ENCODE measurements at regions not wholly inside any gene's neighbourhood (a gene's known extent, or its start where the extent isn't known, plus 50 kb on each side); places are given as distances from the start of the nearest gene placed in this dataset.

- Histone ChIP-seq H3K4me1 (ENCODE audit: control insufficient read depth in 2 of 3, insufficient read depth in 2 of 3, low read depth in 1 of 3, low read length in 3 of 3) (no peaks in the 10 kb centered on the region), H3K9ac (ENCODE audit: low read length in 3 of 3) (no peak overlapping the region), H3K27ac (ENCODE audit: low read depth in 2 of 2, low read length in 2 of 2) (no peak overlapping the region), H3K4me3 (ENCODE audit: low read length in 3 of 3) (no peak overlapping the region), H3K27me3 (ENCODE audit: control insufficient read depth, insufficient read depth, low read length) (no peaks in the 10 kb centered on the region), H3K9me3 (ENCODE audit: control insufficient read depth in 2 of 3, insufficient read depth in 1 of 3, low read length in 3 of 3) (no peaks in the 10 kb centered on the region), H3K36me3 (ENCODE audit: control insufficient read depth in 2 of 3, insufficient read depth in 3 of 3, low read length in 3 of 3) (no peaks in the 10 kb centered on the region)
- DNase-seq (peak in 2 of 5 donors; percentile 6 to 8), FAIRE-seq (no peak)
- TF ChIP-seq CTCF (IDR thresholded peaks at IDR 0.05; ENCODE audit: borderline replicate concordance, extremely low read depth, insufficient read depth): no peak
- intact Hi-C loops (cut with DNase I): no loop called here
Measured at GRCh38 chr12:17108877-17109541, 503.0 kb upstream of the LMO3 start.

- Histone ChIP-seq H3K4me1 (ENCODE audit: control insufficient read depth in 2 of 3, insufficient read depth in 2 of 3, low read depth in 1 of 3, low read length in 3 of 3) (no peaks in the 10 kb centered on the region), H3K4me3 (ENCODE audit: low read length in 3 of 3) (no peak overlapping the region), H3K9me3 (ENCODE audit: control insufficient read depth in 2 of 3, insufficient read depth in 1 of 3, low read length in 3 of 3) (no peaks in the 10 kb centered on the region), H3K27ac (ENCODE audit: low read depth in 2 of 2, low read length in 2 of 2) (no peak overlapping the region), H3K36me3 (ENCODE audit: control insufficient read depth in 2 of 3, insufficient read depth in 3 of 3, low read length in 3 of 3) (no peaks in the 10 kb centered on the region), H3K9ac (ENCODE audit: low read length in 3 of 3) (no peak overlapping the region), H3K27me3 (ENCODE audit: control insufficient read depth, insufficient read depth, low read length) (no peaks in the 10 kb centered on the region)
- TF ChIP-seq CTCF (IDR thresholded peaks at IDR 0.05; ENCODE audit: borderline replicate concordance, extremely low read depth, insufficient read depth): no peak
- FAIRE-seq: no peak
- intact Hi-C loops (cut with DNase I): no loop called here
- DNase-seq: no peak
Measured at GRCh38 chr12:17104801-17105200, 498.8 kb upstream of the LMO3 start.

- H3K36me3 ChIP-seq (ENCODE audit: control insufficient read depth in 2 of 3, insufficient read depth in 3 of 3, low read length in 3 of 3): no peaks in the 10 kb centered on the region
- no peak overlapping the region for H3K9ac ChIP-seq (ENCODE audit: low read length in 3 of 3)
- no peaks in the 10 kb centered on the region for H3K27me3 ChIP-seq (ENCODE audit: control insufficient read depth, insufficient read depth, low read length)
- no peak for FAIRE-seq
- no peaks in the 10 kb centered on the region for H3K4me1 ChIP-seq (ENCODE audit: control insufficient read depth in 2 of 3, insufficient read depth in 2 of 3, low read depth in 1 of 3, low read length in 3 of 3)
- no peak overlapping the region for H3K27ac ChIP-seq (ENCODE audit: low read depth in 2 of 2, low read length in 2 of 2)
- intact Hi-C loops (cut with DNase I): no loop called here
- no peaks in the 10 kb centered on the region for H3K9me3 ChIP-seq (ENCODE audit: control insufficient read depth in 2 of 3, insufficient read depth in 1 of 3, low read length in 3 of 3)
- TF ChIP-seq CTCF (IDR thresholded peaks at IDR 0.05; ENCODE audit: borderline replicate concordance, extremely low read depth, insufficient read depth): no peak
- no peak overlapping the region for H3K4me3 ChIP-seq (ENCODE audit: low read length in 3 of 3)
- peak in 2 of 5 donors; percentile 28 to 34 for DNase-seq
Measured at GRCh38 chr12:17097674-17098073, 491.7 kb upstream of the LMO3 start.

- intact Hi-C loops (cut with DNase I): no loop called here
Measured at GRCh38 chr12:17084831-17085230, 478.9 kb upstream of the LMO3 start.

More at GRCh38 chr12:17084831-17085230, 478.9 kb upstream of the LMO3 start:
- no peak overlapping the region for H3K27ac ChIP-seq (ENCODE audit: low read depth in 2 of 2, low read length in 2 of 2)
- H3K36me3 ChIP-seq (ENCODE audit: control insufficient read depth in 2 of 3, insufficient read depth in 3 of 3, low read length in 3 of 3): no peaks in the 10 kb centered on the region
- DNase-seq (no peak), FAIRE-seq (no peak)
- H3K27me3 ChIP-seq (ENCODE audit: control insufficient read depth, insufficient read depth, low read length): no peaks in the 10 kb centered on the region
- TF ChIP-seq CTCF (IDR thresholded peaks at IDR 0.05; ENCODE audit: borderline replicate concordance, extremely low read depth, insufficient read depth): no peak
- H3K4me3 ChIP-seq (ENCODE audit: low read length in 3 of 3): no peak overlapping the region
- H3K9me3 ChIP-seq (ENCODE audit: control insufficient read depth in 2 of 3, insufficient read depth in 1 of 3, low read length in 3 of 3): no peaks in the 10 kb centered on the region
- H3K4me1 ChIP-seq (ENCODE audit: control insufficient read depth in 2 of 3, insufficient read depth in 2 of 3, low read depth in 1 of 3, low read length in 3 of 3): no peaks in the 10 kb centered on the region
- H3K9ac ChIP-seq (ENCODE audit: low read length in 3 of 3): no peak overlapping the region

Measured in kidney (tissue), 13 donors.